Transverse colon (tissue), 4 donors: ENCODE measurements at regions not wholly inside any gene's neighbourhood (a gene's known extent, or its start where the extent isn't known, plus 50 kb on each side); places are given as distances from the start of the nearest gene placed in this dataset.

Experiments used
- DNase-seq: peaks from one replicate; pipeline ENCODE4 v3.0.0-alpha.2; 2019
- H3K27ac ChIP-seq, 4 donors: fragments of 200-600 bp; sonication (generic); 2 replicates each; pipeline ENCODE4 v1.5.1; 2016 to 2018; ENCODE audit warnings: inconsistent platforms in 4 of 4
- H3K27me3 ChIP-seq: fragments of 200-600 bp; sonication (generic); 2 replicates; pipeline ENCODE4 v1.5.1; 2017; ENCODE audit warnings: inconsistent platforms
- H3K36me3 ChIP-seq, 4 donors: fragments of 200-600 bp; sonication (generic); 2 replicates each; pipeline ENCODE4 v1.5.1; 2017 to 2019; ENCODE audit warnings: inconsistent platforms in 4 of 4
- H3K4me1 ChIP-seq, 4 donors: fragments of 200-600 bp; sonication (generic); 2 replicates each; pipeline ENCODE4 v1.5.1; 2017 to 2020; ENCODE audit warnings: inconsistent platforms in 4 of 4
- H3K4me3 ChIP-seq, 4 donors: fragments of 200-600 bp; sonication (generic); 1 replicate in 1 of 4; 2 replicates in 3 of 4; pipeline versions ENCODE4 v1.5.1 to v1.6.1; 2017 to 2019; ENCODE audit warnings: inconsistent platforms in 4 of 4
- H3K9me3 ChIP-seq, 2 donors: fragments of 200-600 bp; sonication (generic); 2 replicates each; pipeline ENCODE4 v1.5.1; 2017 to 2019; ENCODE audit warnings: inconsistent platforms in 2 of 2
- EP300 ChIP-seq: sonication (generic); formaldehyde crosslinking; IDR thresholded peaks from one replicate; pipeline ENCODE4 v1.6.1; 2017; ENCODE audit warnings: antibody characterized with exemption, low read depth
- POLR2A ChIP-seq: fragments of 450-650 bp; IDR thresholded peaks from one replicate; pipeline ENCODE4 v1.6.1; 2016; ENCODE audit warnings: antibody characterized with exemption, mild to moderate bottlenecking, moderate library complexity
- POLR2AphosphoS5 ChIP-seq, 3 donors: sonication (generic); formaldehyde crosslinking; IDR thresholded peaks; one replicate each; pipeline ENCODE4 v1.6.1; 2016; ENCODE audit warnings: antibody characterized with exemption in 3 of 3
- WGBS, 2 donors: methylation state at CpG; one replicate each; pipeline ENCODE4 v1.1.5; 2018; ENCODE audit warnings: low coverage in 1 of 2; 5-methylcytosine and 5-hydroxymethylcytosine counted together
- in situ Hi-C, 4 donors: fragments of 200-750 bp; cut with MboI; loops; one replicate each; pipeline versions ENCODE4 v1.15.0 to v1.15.1; 2017; ENCODE audit warnings: low sequenced_read_pairs in 3 of 4, low pct_ligation_motif_present in 1 of 4, low pct_unique_long_range_greater_than_20kb in 1 of 4
- intact Hi-C: fragments of 100-400 bp; cut with DNase I; formaldehyde crosslinking; loops from one replicate; pipeline ENCODE4 v1.15.1; 2023; ENCODE audit warnings: low total_unique reads
- TF ChIP-seq, protein P1 (sequence below), 5 experiments: fragments of 200-600 bp in 3 of 5; fragments of 450-650 bp in 2 of 5; sonication (generic) in 3 of 5; IDR thresholded peaks; 1 replicate in 2 of 5; 2 replicates in 3 of 5; pipeline ENCODE4 v1.5.1; 2016 to 2017; ENCODE audit warnings: antibody characterized with exemption in 5 of 5, inconsistent platforms in 3 of 5, mild to moderate bottlenecking in 2 of 5, moderate library complexity in 1 of 5

- no peaks in the 10 kb centered on the region for H3K4me1 ChIP-seq
- WGBS, 2 donors = 14 to 43% methylated on average over 1 to 2 of the region's 2 CpGs
- no peaks in the 10 kb centered on the region for H3K36me3 ChIP-seq
- DNase-seq = no peak
- no peaks in the 10 kb centered on the region for H3K9me3 ChIP-seq
- no peak for TF ChIP-seq POLR2AphosphoS5 (IDR thresholded peaks at IDR 0.05)
- no peak for TF ChIP-seq POLR2A
- no peak for TF ChIP-seq EP300
- TF ChIP-seq, protein P1, sequence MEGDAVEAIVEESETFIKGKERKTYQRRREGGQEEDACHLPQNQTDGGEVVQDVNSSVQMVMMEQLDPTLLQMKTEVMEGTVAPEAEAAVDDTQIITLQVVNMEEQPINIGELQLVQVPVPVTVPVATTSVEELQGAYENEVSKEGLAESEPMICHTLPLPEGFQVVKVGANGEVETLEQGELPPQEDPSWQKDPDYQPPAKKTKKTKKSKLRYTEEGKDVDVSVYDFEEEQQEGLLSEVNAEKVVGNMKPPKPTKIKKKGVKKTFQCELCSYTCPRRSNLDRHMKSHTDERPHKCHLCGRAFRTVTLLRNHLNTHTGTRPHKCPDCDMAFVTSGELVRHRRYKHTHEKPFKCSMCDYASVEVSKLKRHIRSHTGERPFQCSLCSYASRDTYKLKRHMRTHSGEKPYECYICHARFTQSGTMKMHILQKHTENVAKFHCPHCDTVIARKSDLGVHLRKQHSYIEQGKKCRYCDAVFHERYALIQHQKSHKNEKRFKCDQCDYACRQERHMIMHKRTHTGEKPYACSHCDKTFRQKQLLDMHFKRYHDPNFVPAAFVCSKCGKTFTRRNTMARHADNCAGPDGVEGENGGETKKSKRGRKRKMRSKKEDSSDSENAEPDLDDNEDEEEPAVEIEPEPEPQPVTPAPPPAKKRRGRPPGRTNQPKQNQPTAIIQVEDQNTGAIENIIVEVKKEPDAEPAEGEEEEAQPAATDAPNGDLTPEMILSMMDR (IDR thresholded peaks at IDR 0.05) = no peak
- intact Hi-C loops = no loop called here
- in situ Hi-C loops = no loop called here
- H3K27ac ChIP-seq = no peak overlapping the region
- H3K4me3 ChIP-seq = no peak overlapping the region
- no peaks in the 10 kb centered on the region for H3K27me3 ChIP-seq
Measured at GRCh38 chr4:178799204-178799603, 1357.0 kb upstream of the AGA start.

DNA sequence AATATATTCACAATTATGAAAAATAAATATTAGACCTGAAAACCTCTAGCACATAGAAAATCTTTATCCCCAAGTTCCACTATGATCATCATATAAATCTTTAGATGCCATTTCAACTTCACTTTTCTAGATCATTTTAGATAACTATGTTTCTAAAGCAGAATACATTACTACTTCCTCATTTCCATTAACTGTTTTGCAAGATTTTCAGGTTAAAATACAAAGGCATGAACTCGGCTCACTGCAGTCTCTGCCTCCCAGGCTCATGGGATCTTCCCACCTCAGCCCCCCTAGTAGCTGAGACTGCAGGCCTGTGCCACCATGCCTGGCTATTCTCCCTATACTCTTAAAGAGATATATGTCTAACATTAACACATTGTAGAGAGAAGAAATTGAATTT, 1365.9 kb upstream of the AGA start:
- Histone ChIP-seq H3K4me3 (no peak overlapping the region), H3K4me1 (no peaks in the 10 kb centered on the region), H3K36me3 (no peaks in the 10 kb centered on the region), H3K27me3 (no peaks in the 10 kb centered on the region), H3K9me3 (no peaks in the 10 kb centered on the region), H3K27ac (no peak overlapping the region)
- DNase-seq = no peak
- no peak for TF ChIP-seq POLR2A
- TF ChIP-seq POLR2AphosphoS5 (IDR thresholded peaks at IDR 0.05) = no peak
- in situ Hi-C loops (no loop called here), intact Hi-C loops (no loop called here)
- WGBS, 2 donors = 33 to 48% methylated on average over 1 of the region's 1 CpG

DNA sequence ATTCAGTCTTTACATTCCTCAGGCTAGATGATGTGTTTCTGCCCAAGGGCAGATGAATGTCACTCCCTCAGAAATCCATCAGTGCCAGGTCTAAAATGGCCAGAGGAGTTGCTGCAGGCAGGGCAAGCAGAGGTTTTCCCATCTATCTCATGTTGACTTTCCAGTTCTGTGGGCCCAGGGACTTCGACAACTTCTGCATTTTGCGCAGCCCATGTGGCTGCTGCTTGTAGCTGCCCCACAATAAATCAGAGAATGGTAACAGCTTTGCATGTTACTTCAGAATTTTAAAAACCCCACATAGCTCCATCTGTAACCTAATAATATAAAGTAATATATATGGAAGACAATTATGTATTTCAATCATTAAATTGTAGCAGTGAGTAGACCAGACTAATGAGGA, 1367.7 kb upstream of the AGA start:
- in situ Hi-C loops (no loop called here), intact Hi-C loops (no loop called here)
- TF ChIP-seq POLR2AphosphoS5 (IDR thresholded peaks at IDR 0.05) (no peak), POLR2A (no peak), EP300 (no peak)
- TF ChIP-seq, protein P1 (IDR thresholded peaks at IDR 0.05) = no peak
- Histone ChIP-seq H3K27ac (no peak overlapping the region), H3K4me1 (no peaks in the 10 kb centered on the region), H3K27me3 (no peaks in the 10 kb centered on the region), H3K9me3 (no peaks in the 10 kb centered on the region), H3K4me3 (no peak overlapping the region), H3K36me3 (no peaks in the 10 kb centered on the region)
- no peak for DNase-seq
- 75 to 81% methylated on average over 2 of the region's 2 CpGs for WGBS, 2 donors

GRCh38 chr4:178811356-178811755, 1369.1 kb upstream of the AGA start:
- no peak for DNase-seq
- intact Hi-C loops = no loop called here

DNA sequence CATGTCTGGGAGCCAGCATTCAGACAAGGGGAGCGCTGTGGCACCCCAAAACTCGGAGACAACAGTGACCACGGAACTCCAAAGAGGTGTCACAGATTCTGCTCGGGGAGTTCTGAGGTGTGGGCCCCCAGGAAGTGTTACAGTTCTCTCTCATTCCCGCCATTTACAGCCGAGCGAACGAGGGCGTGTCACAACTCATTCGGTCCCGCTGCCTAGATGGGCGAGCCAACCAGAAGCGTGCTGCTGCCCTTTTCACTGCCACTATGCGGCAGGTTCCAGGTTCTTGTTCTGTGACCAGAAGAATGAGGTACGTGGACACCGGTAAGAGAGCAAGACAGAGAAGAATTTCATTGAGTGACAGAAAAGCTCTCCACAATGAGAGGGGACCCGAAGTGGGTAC, 1370.6 kb upstream of the AGA start:
- no peak for DNase-seq
- no peaks in the 10 kb centered on the region for H3K4me1 ChIP-seq
- no peak overlapping the region for H3K27ac ChIP-seq
- H3K27me3 ChIP-seq = no peaks in the 10 kb centered on the region
- no peaks in the 10 kb centered on the region for H3K9me3 ChIP-seq
- intact Hi-C loops (no loop called here), in situ Hi-C loops (no loop called here)
- no peaks in the 10 kb centered on the region for H3K36me3 ChIP-seq
- H3K4me3 ChIP-seq = no peak overlapping the region
- no peak for TF ChIP-seq POLR2AphosphoS5 (IDR thresholded peaks at IDR 0.05)
- TF ChIP-seq POLR2A = no peak
- TF ChIP-seq, protein P1 (IDR thresholded peaks at IDR 0.05) = no peak
- WGBS, 2 donors = 89 to 94% methylated on average over 9 to 17 of the region's 17 CpGs

More at GRCh38 chr4:178811356-178811755, 1369.1 kb upstream of the AGA start:
- WGBS, 2 donors = 75 to 85% methylated on average over 2 of the region's 2 CpGs
- Histone ChIP-seq H3K4me1 (no peaks in the 10 kb centered on the region), H3K27ac (no peak overlapping the region), H3K9me3 (no peaks in the 10 kb centered on the region), H3K36me3 (no peaks in the 10 kb centered on the region), H3K4me3 (no peak overlapping the region), H3K27me3 (no peaks in the 10 kb centered on the region)
- in situ Hi-C loops = no loop called here
- TF ChIP-seq, protein P1 (IDR thresholded peaks at IDR 0.05) = no peak
- TF ChIP-seq POLR2A (no peak), POLR2AphosphoS5 (IDR thresholded peaks at IDR 0.05) (no peak), EP300 (no peak)
